Chondrocyte (in vitro differentiated cells): ENCODE measurements at regions not wholly inside any gene's neighbourhood (a gene's known extent, or its start where the extent isn't known, plus 50 kb on each side); places are given as distances from the start of the nearest gene placed in this dataset.
A peak's percentile ranks its signal among the peaks of the same experiment; 100 is the strongest.

ENCODE experiments used
- DNase-seq: peaks from one replicate; pipeline ENCODE4 v3.0.0; 2021; ENCODE audit warnings: mixed read lengths, low spot score
- H3K27ac Mint-ChIP-seq: one replicate; pipeline ENCODE4 v1.8.0; 2021; ENCODE audit warnings: mild to moderate bottlenecking, moderate library complexity, mixed read lengths; ENCODE audit not compliant: unreplicated experiment
- H3K27me3 Mint-ChIP-seq: 2 replicates; pipeline ENCODE4 v1.8.0; 2021; ENCODE audit warnings: low read depth, mixed read lengths
- H3K36me3 Mint-ChIP-seq: 2 replicates; pipeline ENCODE4 v1.8.0; 2021; ENCODE audit warnings: low read depth, mixed read lengths
- H3K4me1 Mint-ChIP-seq: 2 replicates; pipeline ENCODE4 v1.8.0; 2021; ENCODE audit warnings: low read depth, mild to moderate bottlenecking, mixed read lengths
- H3K4me3 Mint-ChIP-seq: one replicate; pipeline ENCODE4 v1.8.0; 2021; ENCODE audit warnings: mild to moderate bottlenecking, moderate library complexity, mixed read lengths; ENCODE audit not compliant: unreplicated experiment
- H3K9me3 Mint-ChIP-seq: 2 replicates; pipeline ENCODE4 v1.8.0; 2021; ENCODE audit warnings: low read depth, mixed read lengths
- CTCF ChIP-seq: fragments of 200-600 bp; sonication (generic); IDR thresholded peaks from 2 replicates; pipeline ENCODE4 v1.5.0; 2021; ENCODE audit warnings: antibody characterized with exemption, mild to moderate bottlenecking, moderate library complexity

- no peaks in the 10 kb centered on the region for H3K4me1 Mint-ChIP-seq
- DNase-seq = peak; percentile 76
- no peak overlapping the region for H3K27ac Mint-ChIP-seq
- H3K27me3 Mint-ChIP-seq = peaks cover 18% of the 10 kb centered on the region
- H3K36me3 Mint-ChIP-seq = no peaks in the 10 kb centered on the region
- H3K9me3 Mint-ChIP-seq = no peaks in the 10 kb centered on the region
- no peak for TF ChIP-seq CTCF
- no peak overlapping the region for H3K4me3 Mint-ChIP-seq
Observed at GRCh38 chr22:49303061-49303735, 524.5 kb downstream of the BRD1 start.

- DNase-seq = peak; percentile 59
- no peak overlapping the region for H3K27ac Mint-ChIP-seq
- no peaks in the 10 kb centered on the region for H3K4me1 Mint-ChIP-seq
- H3K36me3 Mint-ChIP-seq = no peaks in the 10 kb centered on the region
- H3K9me3 Mint-ChIP-seq = no peaks in the 10 kb centered on the region
- no peak for TF ChIP-seq CTCF
- H3K4me3 Mint-ChIP-seq = no peak overlapping the region
- peaks cover 13% of the 10 kb centered on the region for H3K27me3 Mint-ChIP-seq
Observed at GRCh38 chr22:49302530-49302929, 525.1 kb downstream of the BRD1 start.

- DNase-seq = no peak
- no peak for TF ChIP-seq CTCF
- no peak overlapping the region for H3K4me3 Mint-ChIP-seq
- H3K36me3 Mint-ChIP-seq = no peaks in the 10 kb centered on the region
- H3K9me3 Mint-ChIP-seq = no peaks in the 10 kb centered on the region
- no peak overlapping the region for H3K27ac Mint-ChIP-seq
- H3K27me3 Mint-ChIP-seq = peaks cover 13% of the 10 kb centered on the region
- no peaks in the 10 kb centered on the region for H3K4me1 Mint-ChIP-seq
Observed at GRCh38 chr22:49302150-49302460, 525.6 kb downstream of the BRD1 start.

GRCh38 chr22:49301398-49302149 lies 526.1 kb downstream of the BRD1 start:
- Mint-ChIP-seq H3K9me3 (no peaks in the 10 kb centered on the region), H3K36me3 (no peaks in the 10 kb centered on the region), H3K4me3 (no peak overlapping the region), H3K27ac (no peak overlapping the region), H3K27me3 (peaks cover 13% of the 10 kb centered on the region), H3K4me1 (no peaks in the 10 kb centered on the region)
- no peak for TF ChIP-seq CTCF
- peak; percentile 88 for DNase-seq

GRCh38 chr22:49300951-49301397 lies 526.7 kb downstream of the BRD1 start:
- Mint-ChIP-seq H3K9me3 (no peaks in the 10 kb centered on the region), H3K27me3 (peaks cover 13% of the 10 kb centered on the region), H3K4me3 (no peak overlapping the region), H3K4me1 (no peaks in the 10 kb centered on the region), H3K36me3 (no peaks in the 10 kb centered on the region), H3K27ac (no peak overlapping the region)
- no peak for TF ChIP-seq CTCF
- peak; percentile 41 for DNase-seq
